ENCODE measurements at regions not wholly inside any gene's neighbourhood (a gene's known extent, or its start where the extent isn't known, plus 50 kb on each side); places are given as distances from the start of the nearest gene placed in this dataset.

DNA sequence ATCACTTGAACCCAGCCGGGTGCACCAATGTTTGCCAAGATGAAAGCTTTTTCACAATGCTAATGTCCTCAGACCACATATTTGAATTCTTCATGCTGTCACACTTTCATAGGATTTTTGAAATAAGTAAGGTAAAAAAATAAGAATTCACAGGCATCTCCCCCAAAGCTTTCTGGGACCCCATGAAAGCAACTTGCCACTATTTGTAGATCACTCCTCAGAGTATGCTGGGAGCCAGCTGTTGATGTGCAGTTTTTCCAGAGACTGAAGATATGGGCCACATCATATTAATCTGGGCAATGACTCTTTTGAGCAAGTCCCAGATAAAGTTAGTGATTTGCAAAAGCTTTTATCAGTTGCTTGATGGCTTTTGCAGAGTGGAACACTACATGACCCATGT, 507.9 kb downstream of the RASEF start:
- TF ChIP-seq, protein P1, sequence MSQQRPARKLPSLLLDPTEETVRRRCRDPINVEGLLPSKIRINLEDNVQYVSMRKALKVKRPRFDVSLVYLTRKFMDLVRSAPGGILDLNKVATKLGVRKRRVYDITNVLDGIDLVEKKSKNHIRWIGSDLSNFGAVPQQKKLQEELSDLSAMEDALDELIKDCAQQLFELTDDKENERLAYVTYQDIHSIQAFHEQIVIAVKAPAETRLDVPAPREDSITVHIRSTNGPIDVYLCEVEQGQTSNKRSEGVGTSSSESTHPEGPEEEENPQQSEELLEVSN (IDR thresholded peaks at IDR 0.05; ENCODE audit: borderline replicate concordance, low read depth) = no peak
- TF ChIP-seq JUNB (IDR thresholded peaks at IDR 0.05) = no peak
- TF ChIP-seq POLR2A (IDR thresholded peaks at IDR 0.05; ENCODE audit: low read length) = no peak
- no peak for TF ChIP-seq EP300 (IDR thresholded peaks at IDR 0.05)

Measured in A549 (cell line).